Suprapubic skin (tissue), 4 donors: ENCODE measurements at regions not wholly inside any gene's neighbourhood (a gene's known extent, or its start where the extent isn't known, plus 50 kb on each side); places are given as distances from the start of the nearest gene placed in this dataset.

Experiments used
- DNase-seq, 2 donors: peaks; one replicate each; pipeline ENCODE4 v3.0.0-alpha.2; 2019; ENCODE audit warnings: low spot score in 2 of 2
- H3K27ac ChIP-seq: fragments of 200-600 bp; sonication (generic); one replicate; pipeline ENCODE4 v1.5.1; 2019
- H3K27me3 ChIP-seq: fragments of 200-600 bp; sonication (generic); one replicate; pipeline ENCODE4 v1.5.1; 2019
- H3K36me3 ChIP-seq: fragments of 200-600 bp; sonication (generic); one replicate; pipeline ENCODE4 v1.5.1; 2019
- H3K4me1 ChIP-seq: fragments of 200-600 bp; sonication (generic); one replicate; pipeline ENCODE4 v1.5.1; 2019
- H3K4me3 ChIP-seq: fragments of 200-600 bp; sonication (generic); one replicate; pipeline ENCODE4 v1.5.1; 2019; ENCODE audit warnings: mild to moderate bottlenecking
- H3K9me3 ChIP-seq: fragments of 200-600 bp; sonication (generic); one replicate; pipeline ENCODE4 v1.5.1; 2019
- EP300 ChIP-seq: sonication (generic); formaldehyde crosslinking; IDR thresholded peaks from one replicate; pipeline ENCODE4 v1.6.1; 2017; ENCODE audit warnings: antibody characterized with exemption
- POLR2A ChIP-seq, 2 donors: fragments of 450-650 bp; IDR thresholded peaks; one replicate each; pipeline ENCODE4 v1.6.1; 2017; ENCODE audit warnings: antibody characterized with exemption in 2 of 2, mild to moderate bottlenecking in 2 of 2, moderate library complexity in 2 of 2
- POLR2AphosphoS5 ChIP-seq, 3 donors: sonication (generic); formaldehyde crosslinking; IDR thresholded peaks; one replicate each; pipeline ENCODE4 v1.6.1; 2017; ENCODE audit warnings: antibody characterized with exemption in 3 of 3
- WGBS: methylation state at CpG from one replicate; pipeline ENCODE4 v1.1.5; 2018; 5-methylcytosine and 5-hydroxymethylcytosine counted together
- TF ChIP-seq, protein P1 (sequence below), 2 donors: fragments of 200-600 bp in 1 of 2; fragments of 450-650 bp in 1 of 2; sonication (generic) in 1 of 2; IDR thresholded peaks; one replicate each; pipeline ENCODE4 v1.5.1; 2016 to 2019; ENCODE audit warnings: antibody characterized with exemption in 2 of 2, mild to moderate bottlenecking in 1 of 2, moderate library complexity in 1 of 2

DNA sequence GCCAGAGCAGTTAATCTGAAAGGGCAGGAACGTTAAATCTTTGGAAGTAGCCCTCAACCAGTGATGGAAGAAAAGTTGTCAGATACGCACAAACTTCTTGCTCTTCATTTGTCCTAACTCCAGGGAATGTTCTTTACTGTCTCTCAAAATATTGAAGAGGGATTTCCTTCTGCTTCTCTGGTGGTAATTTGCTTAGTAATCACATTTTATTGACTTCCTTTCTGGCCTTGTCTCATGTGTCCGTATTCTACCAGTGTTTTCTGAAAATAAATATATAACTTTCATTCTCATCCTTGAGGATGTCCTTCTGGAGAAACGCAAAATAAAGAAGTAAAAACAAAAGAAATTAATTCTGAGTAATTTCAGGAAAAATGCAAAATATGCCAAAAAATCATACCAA is 282.1 kb downstream of the CYLC2 start:
- TF ChIP-seq POLR2A (IDR thresholded peaks at IDR 0.05) (no peak), POLR2AphosphoS5 (IDR thresholded peaks at IDR 0.05) (no peak), EP300 (no peak)
- TF ChIP-seq, protein P1, sequence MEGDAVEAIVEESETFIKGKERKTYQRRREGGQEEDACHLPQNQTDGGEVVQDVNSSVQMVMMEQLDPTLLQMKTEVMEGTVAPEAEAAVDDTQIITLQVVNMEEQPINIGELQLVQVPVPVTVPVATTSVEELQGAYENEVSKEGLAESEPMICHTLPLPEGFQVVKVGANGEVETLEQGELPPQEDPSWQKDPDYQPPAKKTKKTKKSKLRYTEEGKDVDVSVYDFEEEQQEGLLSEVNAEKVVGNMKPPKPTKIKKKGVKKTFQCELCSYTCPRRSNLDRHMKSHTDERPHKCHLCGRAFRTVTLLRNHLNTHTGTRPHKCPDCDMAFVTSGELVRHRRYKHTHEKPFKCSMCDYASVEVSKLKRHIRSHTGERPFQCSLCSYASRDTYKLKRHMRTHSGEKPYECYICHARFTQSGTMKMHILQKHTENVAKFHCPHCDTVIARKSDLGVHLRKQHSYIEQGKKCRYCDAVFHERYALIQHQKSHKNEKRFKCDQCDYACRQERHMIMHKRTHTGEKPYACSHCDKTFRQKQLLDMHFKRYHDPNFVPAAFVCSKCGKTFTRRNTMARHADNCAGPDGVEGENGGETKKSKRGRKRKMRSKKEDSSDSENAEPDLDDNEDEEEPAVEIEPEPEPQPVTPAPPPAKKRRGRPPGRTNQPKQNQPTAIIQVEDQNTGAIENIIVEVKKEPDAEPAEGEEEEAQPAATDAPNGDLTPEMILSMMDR (IDR thresholded peaks at IDR 0.05), result no peak
- Histone ChIP-seq H3K27ac (no peak overlapping the region), H3K27me3 (no peaks in the 10 kb centered on the region), H3K9me3 (peaks cover 9% of the 10 kb centered on the region), H3K36me3 (no peaks in the 10 kb centered on the region), H3K4me1 (no peaks in the 10 kb centered on the region), H3K4me3 (no peak overlapping the region)
- 78% methylated on average over 4 of the region's 4 CpGs for WGBS
- no peak for DNase-seq

DNA sequence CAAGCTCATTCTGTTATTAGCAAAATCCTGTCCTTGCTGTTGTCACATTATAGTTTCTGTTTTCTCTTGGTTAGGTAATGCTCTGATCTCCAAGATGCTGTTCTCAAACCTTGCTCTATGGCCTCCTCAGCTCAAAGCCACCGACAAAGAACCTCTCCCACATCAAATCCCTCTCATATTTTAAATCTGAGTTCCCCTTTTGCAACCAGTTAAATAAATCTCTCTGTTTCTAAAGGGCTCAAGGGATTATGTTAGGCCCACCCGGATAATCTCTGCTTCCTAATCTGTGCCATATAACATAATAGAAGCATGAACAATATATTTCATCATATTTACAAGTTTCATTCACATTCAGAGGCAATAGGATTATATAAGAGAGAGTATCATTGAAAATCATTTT is 286.0 kb downstream of the CYLC2 start:
- TF ChIP-seq, protein P1 (IDR thresholded peaks at IDR 0.05), result no peak
- TF ChIP-seq POLR2A (IDR thresholded peaks at IDR 0.05) (no peak), EP300 (no peak), POLR2AphosphoS5 (IDR thresholded peaks at IDR 0.05) (no peak)
- no peaks in the 10 kb centered on the region for H3K4me1 ChIP-seq
- WGBS, result 58% methylated on average over 2 of the region's 2 CpGs
- DNase-seq, result no peak
- H3K9me3 ChIP-seq, result no peaks in the 10 kb centered on the region
- no peak overlapping the region for H3K4me3 ChIP-seq
- no peak overlapping the region for H3K27ac ChIP-seq
- H3K27me3 ChIP-seq, result no peaks in the 10 kb centered on the region
- no peaks in the 10 kb centered on the region for H3K36me3 ChIP-seq

DNA sequence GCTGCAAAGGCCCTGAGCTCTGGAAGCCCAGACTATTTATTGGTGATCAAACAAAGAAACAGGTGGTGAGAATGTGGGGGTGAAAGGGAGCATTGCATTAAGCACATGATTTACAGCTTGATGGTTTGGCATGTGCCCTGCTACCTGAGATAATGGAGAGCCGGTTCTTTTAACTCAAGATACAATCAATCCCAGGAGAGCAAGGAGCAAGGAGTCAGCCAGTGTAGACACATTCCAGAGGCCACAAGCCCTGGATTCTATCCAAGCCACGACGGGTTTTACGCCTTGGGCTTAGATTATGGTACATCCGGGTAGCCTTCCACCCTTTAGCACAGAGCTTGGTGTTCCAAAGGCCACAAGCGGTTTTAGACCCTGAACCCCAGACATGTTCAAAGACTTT is 292.2 kb downstream of the CYLC2 start:
- 58% methylated on average over 6 of the region's 6 CpGs for WGBS

DNA sequence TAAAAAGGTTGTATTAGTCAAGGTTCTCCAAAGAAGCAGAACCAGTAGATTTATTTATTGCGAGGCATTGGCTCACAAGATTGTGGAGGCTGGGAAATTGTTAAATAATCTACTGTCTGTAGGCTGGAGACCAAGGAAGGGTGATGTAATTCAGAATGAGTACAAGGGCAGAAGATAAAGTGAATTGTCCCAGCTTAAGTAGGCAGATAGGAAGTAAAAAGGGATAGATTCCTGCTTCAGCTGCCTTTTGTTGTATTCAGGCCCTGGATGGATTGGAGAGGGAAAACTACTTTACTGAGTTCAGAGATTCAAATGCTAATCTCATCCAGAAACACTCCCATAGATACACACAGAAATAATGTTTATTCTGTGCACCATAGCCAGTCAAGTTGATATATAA is 301.1 kb downstream of the CYLC2 start:
- H3K36me3 ChIP-seq, result no peaks in the 10 kb centered on the region
- H3K9me3 ChIP-seq, result no peaks in the 10 kb centered on the region
- 94% methylated on average over 1 of the region's 1 CpG for WGBS
- no peak overlapping the region for H3K4me3 ChIP-seq
- H3K27me3 ChIP-seq, result no peaks in the 10 kb centered on the region
- DNase-seq, result no peak
- no peak overlapping the region for H3K27ac ChIP-seq
- TF ChIP-seq POLR2AphosphoS5 (IDR thresholded peaks at IDR 0.05) (no peak), POLR2A (IDR thresholded peaks at IDR 0.05) (no peak), EP300 (no peak)
- TF ChIP-seq, protein P1 (IDR thresholded peaks at IDR 0.05), result no peak
- no peaks in the 10 kb centered on the region for H3K4me1 ChIP-seq

More for the DNA sequence above, 292.2 kb downstream of the CYLC2 start:
- DNase-seq, result no peak
- H3K27ac ChIP-seq, result no peak overlapping the region
- TF ChIP-seq POLR2A (IDR thresholded peaks at IDR 0.05) (no peak), EP300 (no peak), POLR2AphosphoS5 (IDR thresholded peaks at IDR 0.05) (no peak)
- TF ChIP-seq, protein P1 (IDR thresholded peaks at IDR 0.05), result no peak
- H3K4me1 ChIP-seq, result no peaks in the 10 kb centered on the region
- peaks cover 3% of the 10 kb centered on the region for H3K9me3 ChIP-seq
- no peaks in the 10 kb centered on the region for H3K36me3 ChIP-seq
- H3K4me3 ChIP-seq, result no peak overlapping the region
- no peaks in the 10 kb centered on the region for H3K27me3 ChIP-seq

DNA sequence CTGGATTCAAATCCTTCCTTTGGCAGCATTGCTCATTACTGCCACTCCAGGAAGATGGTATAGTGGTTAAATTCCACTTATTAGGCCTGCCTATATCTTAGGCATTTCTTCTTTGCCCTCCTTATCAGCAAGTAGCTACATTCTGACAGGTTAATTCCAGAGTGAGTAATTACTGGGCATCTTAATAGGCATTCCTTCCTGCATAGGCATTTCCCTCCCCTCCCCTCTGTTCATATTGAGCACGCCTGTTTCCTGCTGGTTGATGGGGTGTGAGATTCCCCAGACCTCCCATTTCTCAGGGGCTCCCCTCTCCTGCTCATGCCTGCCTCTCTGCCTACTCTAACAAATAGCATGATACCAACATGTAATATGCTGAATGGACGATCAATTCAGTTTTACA is 305.9 kb downstream of the CYLC2 start:
- no peaks in the 10 kb centered on the region for H3K4me1 ChIP-seq
- no peaks in the 10 kb centered on the region for H3K27me3 ChIP-seq
- H3K4me3 ChIP-seq, result no peak overlapping the region
- 70% methylated on average over 2 of the region's 2 CpGs for WGBS
- DNase-seq, result no peak
- peaks cover 13% of the 10 kb centered on the region for H3K9me3 ChIP-seq
- H3K36me3 ChIP-seq, result no peaks in the 10 kb centered on the region
- TF ChIP-seq, protein P1 (IDR thresholded peaks at IDR 0.05), result no peak
- TF ChIP-seq POLR2AphosphoS5 (IDR thresholded peaks at IDR 0.05) (no peak), POLR2A (IDR thresholded peaks at IDR 0.05) (no peak), EP300 (no peak)
- H3K27ac ChIP-seq, result no peak overlapping the region
